Suprapubic skin (tissue), 4 donors: ENCODE measurements at regions not wholly inside any gene's neighbourhood (a gene's known extent, or its start where the extent isn't known, plus 50 kb on each side); places are given as distances from the start of the nearest gene placed in this dataset.

Source experiments
- POLR2A ChIP-seq, 2 donors: fragments of 450-650 bp; IDR thresholded peaks; one replicate each; pipeline ENCODE4 v1.6.1; 2017; ENCODE audit warnings: antibody characterized with exemption in 2 of 2, mild to moderate bottlenecking in 2 of 2, moderate library complexity in 2 of 2
- POLR2AphosphoS5 ChIP-seq, 3 donors: sonication (generic); formaldehyde crosslinking; IDR thresholded peaks; one replicate each; pipeline ENCODE4 v1.6.1; 2017; ENCODE audit warnings: antibody characterized with exemption in 3 of 3
- TF ChIP-seq, protein P1 (sequence below), 2 donors: fragments of 200-600 bp in 1 of 2; fragments of 450-650 bp in 1 of 2; sonication (generic) in 1 of 2; IDR thresholded peaks; one replicate each; pipeline ENCODE4 v1.5.1; 2016 to 2019; ENCODE audit warnings: antibody characterized with exemption in 2 of 2, mild to moderate bottlenecking in 1 of 2, moderate library complexity in 1 of 2

DNA sequence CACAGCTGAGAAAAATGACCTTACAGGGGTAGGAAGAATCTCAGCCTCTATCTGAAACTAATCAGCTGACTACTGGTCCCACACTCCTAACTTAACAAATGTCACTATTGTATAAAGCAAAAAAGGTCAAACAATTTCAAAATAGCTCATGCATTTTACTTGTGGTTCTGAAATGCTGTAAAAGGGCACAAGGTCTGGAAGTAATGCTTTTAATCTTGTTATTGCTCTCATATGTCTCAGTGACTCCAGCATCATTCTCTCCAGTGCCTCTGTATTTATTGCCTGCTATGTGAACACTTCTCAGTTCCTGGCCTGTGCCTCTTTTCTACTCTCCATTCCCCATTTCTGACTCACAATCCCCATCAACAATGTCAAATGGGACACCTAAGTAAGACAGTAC, 937.7 kb downstream of the CDH11 start:
- TF ChIP-seq, protein P1, sequence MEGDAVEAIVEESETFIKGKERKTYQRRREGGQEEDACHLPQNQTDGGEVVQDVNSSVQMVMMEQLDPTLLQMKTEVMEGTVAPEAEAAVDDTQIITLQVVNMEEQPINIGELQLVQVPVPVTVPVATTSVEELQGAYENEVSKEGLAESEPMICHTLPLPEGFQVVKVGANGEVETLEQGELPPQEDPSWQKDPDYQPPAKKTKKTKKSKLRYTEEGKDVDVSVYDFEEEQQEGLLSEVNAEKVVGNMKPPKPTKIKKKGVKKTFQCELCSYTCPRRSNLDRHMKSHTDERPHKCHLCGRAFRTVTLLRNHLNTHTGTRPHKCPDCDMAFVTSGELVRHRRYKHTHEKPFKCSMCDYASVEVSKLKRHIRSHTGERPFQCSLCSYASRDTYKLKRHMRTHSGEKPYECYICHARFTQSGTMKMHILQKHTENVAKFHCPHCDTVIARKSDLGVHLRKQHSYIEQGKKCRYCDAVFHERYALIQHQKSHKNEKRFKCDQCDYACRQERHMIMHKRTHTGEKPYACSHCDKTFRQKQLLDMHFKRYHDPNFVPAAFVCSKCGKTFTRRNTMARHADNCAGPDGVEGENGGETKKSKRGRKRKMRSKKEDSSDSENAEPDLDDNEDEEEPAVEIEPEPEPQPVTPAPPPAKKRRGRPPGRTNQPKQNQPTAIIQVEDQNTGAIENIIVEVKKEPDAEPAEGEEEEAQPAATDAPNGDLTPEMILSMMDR (IDR thresholded peaks at IDR 0.05): no peak
- no peak for TF ChIP-seq POLR2AphosphoS5 (IDR thresholded peaks at IDR 0.05)
- no peak for TF ChIP-seq POLR2A (IDR thresholded peaks at IDR 0.05)
